Panc1 (cell line): ENCODE measurements at regions not wholly inside any gene's neighbourhood (a gene's known extent, or its start where the extent isn't known, plus 50 kb on each side); places are given as distances from the start of the nearest gene placed in this dataset.

Source experiments
- POLR2AphosphoS5 ChIP-seq: IDR thresholded peaks from 2 replicates; pipeline ENCODE4 v1.6.1; 2012; ENCODE audit warnings: mild to moderate bottlenecking, low read depth, low read length, moderate library complexity
- TF ChIP-seq, protein P1 (sequence below): fragments of 450-650 bp; IDR thresholded peaks from 2 replicates; pipeline ENCODE4 v1.5.1; 2017; ENCODE audit warnings: mild to moderate bottlenecking

DNA sequence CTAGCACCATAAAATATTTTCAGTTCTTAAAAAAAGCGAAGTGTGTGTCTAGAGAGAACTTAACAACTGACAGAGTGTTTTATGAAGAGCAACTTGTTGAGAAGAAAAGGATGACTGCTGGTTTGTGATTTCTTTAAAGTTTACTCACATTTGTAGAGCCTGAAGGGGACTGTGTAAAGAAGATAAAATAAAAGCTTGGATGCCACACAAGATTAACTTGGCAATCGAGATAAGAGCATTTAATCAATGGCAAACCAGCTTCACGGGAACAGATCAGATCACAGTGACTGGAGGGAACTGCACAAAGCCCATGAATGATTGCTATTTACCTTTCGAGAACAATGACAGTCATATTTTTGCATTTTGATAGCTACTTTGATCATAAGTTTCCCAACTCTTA lies 2013.1 kb upstream of the CDH9 start:
- TF ChIP-seq, protein P1, sequence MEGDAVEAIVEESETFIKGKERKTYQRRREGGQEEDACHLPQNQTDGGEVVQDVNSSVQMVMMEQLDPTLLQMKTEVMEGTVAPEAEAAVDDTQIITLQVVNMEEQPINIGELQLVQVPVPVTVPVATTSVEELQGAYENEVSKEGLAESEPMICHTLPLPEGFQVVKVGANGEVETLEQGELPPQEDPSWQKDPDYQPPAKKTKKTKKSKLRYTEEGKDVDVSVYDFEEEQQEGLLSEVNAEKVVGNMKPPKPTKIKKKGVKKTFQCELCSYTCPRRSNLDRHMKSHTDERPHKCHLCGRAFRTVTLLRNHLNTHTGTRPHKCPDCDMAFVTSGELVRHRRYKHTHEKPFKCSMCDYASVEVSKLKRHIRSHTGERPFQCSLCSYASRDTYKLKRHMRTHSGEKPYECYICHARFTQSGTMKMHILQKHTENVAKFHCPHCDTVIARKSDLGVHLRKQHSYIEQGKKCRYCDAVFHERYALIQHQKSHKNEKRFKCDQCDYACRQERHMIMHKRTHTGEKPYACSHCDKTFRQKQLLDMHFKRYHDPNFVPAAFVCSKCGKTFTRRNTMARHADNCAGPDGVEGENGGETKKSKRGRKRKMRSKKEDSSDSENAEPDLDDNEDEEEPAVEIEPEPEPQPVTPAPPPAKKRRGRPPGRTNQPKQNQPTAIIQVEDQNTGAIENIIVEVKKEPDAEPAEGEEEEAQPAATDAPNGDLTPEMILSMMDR, result no peak
- no peak for TF ChIP-seq POLR2AphosphoS5
